ENCODE measurements at regions not wholly inside any gene's neighbourhood (a gene's known extent, or its start where the extent isn't known, plus 50 kb on each side); places are given as distances from the start of the nearest gene placed in this dataset.

- Histone ChIP-seq H3K27ac (ENCODE audit: low read depth, low read length) (no peak overlapping the region), H3K4me1 (ENCODE audit: control insufficient read depth, insufficient read depth, low read length) (peaks cover 9% of the 10 kb centered on the region)
These were observed 121.6 kb upstream of the TARS1 start for GRCh38 chr5:33319151-33319550.

GRCh38 chr5:33319841-33320240, 120.9 kb upstream of the TARS1 start:
- no peaks in the 10 kb centered on the region for H3K36me3 ChIP-seq (ENCODE audit: control insufficient read depth, insufficient read depth, low read length)
- H3K4me1 ChIP-seq (ENCODE audit: control insufficient read depth, insufficient read depth, low read length) = peaks cover 11% of the 10 kb centered on the region
- no peak overlapping the region for H3K4me3 ChIP-seq (ENCODE audit: low read length)
- H3K9ac ChIP-seq (ENCODE audit: low read length) = no peak overlapping the region
- no peaks in the 10 kb centered on the region for H3K27me3 ChIP-seq (ENCODE audit: control insufficient read depth, insufficient read depth, low read length)
- peak overlapping the region; percentile 27 for H3K27ac ChIP-seq (ENCODE audit: low read depth, low read length)

More at GRCh38 chr5:33319151-33319550, 121.6 kb upstream of the TARS1 start:
- H3K4me3 ChIP-seq (ENCODE audit: low read length) = no peak overlapping the region
- no peak overlapping the region for H3K9ac ChIP-seq (ENCODE audit: low read length)
- no peaks in the 10 kb centered on the region for H3K36me3 ChIP-seq (ENCODE audit: control insufficient read depth, insufficient read depth, low read length)
- H3K27me3 ChIP-seq (ENCODE audit: control insufficient read depth, insufficient read depth, low read length) = no peaks in the 10 kb centered on the region

- Histone ChIP-seq H3K4me3 (ENCODE audit: low read length) (no peak overlapping the region), H3K27ac (ENCODE audit: low read depth, low read length) (peak overlapping the region; percentile 42)
These were observed 119.7 kb upstream of the TARS1 start for GRCh38 chr5:33321026-33321425.

GRCh38 chr5:33322632-33323031, 118.1 kb upstream of the TARS1 start:
- Histone ChIP-seq H3K4me1 (ENCODE audit: control insufficient read depth, insufficient read depth, low read length) (peaks cover 18% of the 10 kb centered on the region), H3K27me3 (ENCODE audit: control insufficient read depth, insufficient read depth, low read length) (no peaks in the 10 kb centered on the region), H3K36me3 (ENCODE audit: control insufficient read depth, insufficient read depth, low read length) (no peaks in the 10 kb centered on the region), H3K27ac (ENCODE audit: low read depth, low read length) (no peak overlapping the region), H3K4me3 (ENCODE audit: low read length) (no peak overlapping the region), H3K9ac (ENCODE audit: low read length) (no peak overlapping the region)

More at GRCh38 chr5:33321026-33321425, 119.7 kb upstream of the TARS1 start:
- Histone ChIP-seq H3K36me3 (ENCODE audit: control insufficient read depth, insufficient read depth, low read length) (no peaks in the 10 kb centered on the region), H3K4me1 (ENCODE audit: control insufficient read depth, insufficient read depth, low read length) (peaks cover 16% of the 10 kb centered on the region), H3K27me3 (ENCODE audit: control insufficient read depth, insufficient read depth, low read length) (no peaks in the 10 kb centered on the region), H3K9ac (ENCODE audit: low read length) (no peak overlapping the region)

GRCh38 chr5:33324667-33325307, 116.0 kb upstream of the TARS1 start:
- H3K4me3 ChIP-seq (ENCODE audit: low read length) = no peak overlapping the region
- no peak overlapping the region for H3K9ac ChIP-seq (ENCODE audit: low read length)
- no peaks in the 10 kb centered on the region for H3K27me3 ChIP-seq (ENCODE audit: control insufficient read depth, insufficient read depth, low read length)
- no peaks in the 10 kb centered on the region for H3K36me3 ChIP-seq (ENCODE audit: control insufficient read depth, insufficient read depth, low read length)
- H3K4me1 ChIP-seq (ENCODE audit: control insufficient read depth, insufficient read depth, low read length) = peaks cover 33% of the 10 kb centered on the region
- peak overlapping the region; percentile 75 for H3K27ac ChIP-seq (ENCODE audit: low read depth, low read length)

GRCh38 chr5:33328818-33329217, 111.9 kb upstream of the TARS1 start:
- Histone ChIP-seq H3K4me1 (ENCODE audit: control insufficient read depth, insufficient read depth, low read length) (peaks cover 47% of the 10 kb centered on the region), H3K27me3 (ENCODE audit: control insufficient read depth, insufficient read depth, low read length) (no peaks in the 10 kb centered on the region), H3K27ac (ENCODE audit: low read depth, low read length) (peak overlapping the region; percentile 63), H3K9ac (ENCODE audit: low read length) (no peak overlapping the region), H3K4me3 (ENCODE audit: low read length) (no peak overlapping the region), H3K36me3 (ENCODE audit: control insufficient read depth, insufficient read depth, low read length) (no peaks in the 10 kb centered on the region)

GRCh38 chr5:33329891-33330290, 110.9 kb upstream of the TARS1 start:
- Histone ChIP-seq H3K9ac (ENCODE audit: low read length) (no peak overlapping the region), H3K4me3 (ENCODE audit: low read length) (no peak overlapping the region), H3K36me3 (ENCODE audit: control insufficient read depth, insufficient read depth, low read length) (no peaks in the 10 kb centered on the region), H3K27ac (ENCODE audit: low read depth, low read length) (peak overlapping the region; percentile 57), H3K4me1 (ENCODE audit: control insufficient read depth, insufficient read depth, low read length) (peaks cover 43% of the 10 kb centered on the region), H3K27me3 (ENCODE audit: control insufficient read depth, insufficient read depth, low read length) (no peaks in the 10 kb centered on the region)

GRCh38 chr5:33330426-33330825, 110.3 kb upstream of the TARS1 start:
- Histone ChIP-seq H3K36me3 (ENCODE audit: control insufficient read depth, insufficient read depth, low read length) (no peaks in the 10 kb centered on the region), H3K4me1 (ENCODE audit: control insufficient read depth, insufficient read depth, low read length) (peaks cover 39% of the 10 kb centered on the region), H3K9ac (ENCODE audit: low read length) (no peak overlapping the region), H3K4me3 (ENCODE audit: low read length) (no peak overlapping the region), H3K27ac (ENCODE audit: low read depth, low read length) (peak overlapping the region; percentile 57), H3K27me3 (ENCODE audit: control insufficient read depth, insufficient read depth, low read length) (no peaks in the 10 kb centered on the region)

- no peak overlapping the region for H3K9ac ChIP-seq (ENCODE audit: low read length)
- H3K27ac ChIP-seq (ENCODE audit: low read depth, low read length) = peak overlapping the region; percentile 39
- no peaks in the 10 kb centered on the region for H3K27me3 ChIP-seq (ENCODE audit: control insufficient read depth, insufficient read depth, low read length)
- H3K4me1 ChIP-seq (ENCODE audit: control insufficient read depth, insufficient read depth, low read length) = peaks cover 39% of the 10 kb centered on the region
- H3K4me3 ChIP-seq (ENCODE audit: low read length) = no peak overlapping the region
- H3K36me3 ChIP-seq (ENCODE audit: control insufficient read depth, insufficient read depth, low read length) = no peaks in the 10 kb centered on the region
These were observed 109.8 kb upstream of the TARS1 start for GRCh38 chr5:33330992-33331391.

- Histone ChIP-seq H3K4me1 (ENCODE audit: control insufficient read depth, insufficient read depth, low read length) (peaks cover 43% of the 10 kb centered on the region), H3K9ac (ENCODE audit: low read length) (no peak overlapping the region), H3K4me3 (ENCODE audit: low read length) (no peak overlapping the region), H3K27ac (ENCODE audit: low read depth, low read length) (no peak overlapping the region), H3K27me3 (ENCODE audit: control insufficient read depth, insufficient read depth, low read length) (no peaks in the 10 kb centered on the region), H3K36me3 (ENCODE audit: control insufficient read depth, insufficient read depth, low read length) (no peaks in the 10 kb centered on the region)
These were observed 108.0 kb upstream of the TARS1 start for GRCh38 chr5:33332804-33333203.

GRCh38 chr5:33334829-33335228, 105.9 kb upstream of the TARS1 start:
- Histone ChIP-seq H3K9ac (ENCODE audit: low read length) (no peak overlapping the region), H3K36me3 (ENCODE audit: control insufficient read depth, insufficient read depth, low read length) (no peaks in the 10 kb centered on the region), H3K4me3 (ENCODE audit: low read length) (no peak overlapping the region), H3K4me1 (ENCODE audit: control insufficient read depth, insufficient read depth, low read length) (peaks cover 38% of the 10 kb centered on the region), H3K27ac (ENCODE audit: low read depth, low read length) (peak overlapping the region; percentile 21), H3K27me3 (ENCODE audit: control insufficient read depth, insufficient read depth, low read length) (no peaks in the 10 kb centered on the region)

- no peaks in the 10 kb centered on the region for H3K36me3 ChIP-seq (ENCODE audit: control insufficient read depth, insufficient read depth, low read length)
- no peaks in the 10 kb centered on the region for H3K27me3 ChIP-seq (ENCODE audit: control insufficient read depth, insufficient read depth, low read length)
- H3K4me1 ChIP-seq (ENCODE audit: control insufficient read depth, insufficient read depth, low read length) = peaks cover 23% of the 10 kb centered on the region
- H3K4me3 ChIP-seq (ENCODE audit: low read length) = no peak overlapping the region
- H3K9ac ChIP-seq (ENCODE audit: low read length) = no peak overlapping the region
- H3K27ac ChIP-seq (ENCODE audit: low read depth, low read length) = peak overlapping the region; percentile 78
These were observed 103.7 kb upstream of the TARS1 start for GRCh38 chr5:33336891-33337636.

GRCh38 chr5:33337637-33337992, 103.2 kb upstream of the TARS1 start:
- Histone ChIP-seq H3K4me3 (ENCODE audit: low read length) (no peak overlapping the region), H3K27ac (ENCODE audit: low read depth, low read length) (peak overlapping the region; percentile 78), H3K36me3 (ENCODE audit: control insufficient read depth, insufficient read depth, low read length) (no peaks in the 10 kb centered on the region), H3K27me3 (ENCODE audit: control insufficient read depth, insufficient read depth, low read length) (no peaks in the 10 kb centered on the region), H3K4me1 (ENCODE audit: control insufficient read depth, insufficient read depth, low read length) (peaks cover 23% of the 10 kb centered on the region), H3K9ac (ENCODE audit: low read length) (no peak overlapping the region)

Measured in rectal smooth muscle tissue (tissue), 1 donor.